22Rv1 (cell line): ENCODE measurements at regions not wholly inside any gene's neighbourhood (a gene's known extent, or its start where the extent isn't known, plus 50 kb on each side); places are given as distances from the start of the nearest gene placed in this dataset.

Experiments
- CTCF ChIP-seq: fragments of 450-650 bp; IDR thresholded peaks from 2 replicates; pipeline ENCODE4 v1.5.1; 2017; ENCODE audit warnings: mild to moderate bottlenecking
- ZFX ChIP-seq: fragments of 450-650 bp; IDR thresholded peaks from 2 replicates; pipeline ENCODE4 v1.6.1; 2017; ENCODE audit warnings: antibody characterized with exemption, borderline replicate concordance

- TF ChIP-seq CTCF, result no peak
- TF ChIP-seq ZFX, result no peak
Observed at GRCh38 chr1:30652152-30652841, 71.1 kb downstream of the MATN1 start.
